Body of pancreas (tissue), 4 donors: ENCODE measurements at regions not wholly inside any gene's neighbourhood (a gene's known extent, or its start where the extent isn't known, plus 50 kb on each side); places are given as distances from the start of the nearest gene placed in this dataset.

Source experiments
- POLR2A ChIP-seq, 3 donors: fragments of 450-650 bp; IDR thresholded peaks; one replicate each; pipeline ENCODE4 v1.6.1; 2016; ENCODE audit warnings: antibody characterized with exemption in 3 of 3, mild to moderate bottlenecking in 2 of 3
- TF ChIP-seq, protein P1 (sequence below), 7 experiments: fragments of 450-650 bp in 4 of 7; fragments of 200-600 bp in 3 of 7; sonication (generic) in 3 of 7; IDR thresholded peaks; one replicate each; pipeline ENCODE4 v1.5.1; 2016 to 2019; ENCODE audit warnings: antibody characterized with exemption in 7 of 7

DNA sequence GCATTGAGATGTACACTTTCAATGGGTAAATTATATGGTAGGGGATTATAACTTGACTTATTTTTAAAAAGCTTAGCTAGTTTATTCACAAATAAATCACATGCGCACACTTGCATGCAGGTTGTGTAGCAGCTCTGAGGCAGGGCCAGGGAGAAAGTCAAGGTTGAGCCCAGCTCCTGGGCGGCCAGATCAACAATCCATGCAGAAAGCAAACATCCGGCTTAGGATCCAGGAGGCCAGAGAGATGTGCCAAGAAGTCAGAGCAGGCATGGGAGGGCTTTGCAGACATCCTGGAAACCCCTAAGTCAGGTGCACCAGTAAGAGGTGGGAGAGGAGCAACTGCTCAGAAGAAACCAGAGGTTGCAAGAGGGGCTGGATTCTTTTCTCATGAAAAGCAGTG is 186.5 kb downstream of the AXIN2 start:
- no peak for TF ChIP-seq POLR2A (IDR thresholded peaks at IDR 0.05)
- TF ChIP-seq, protein P1, sequence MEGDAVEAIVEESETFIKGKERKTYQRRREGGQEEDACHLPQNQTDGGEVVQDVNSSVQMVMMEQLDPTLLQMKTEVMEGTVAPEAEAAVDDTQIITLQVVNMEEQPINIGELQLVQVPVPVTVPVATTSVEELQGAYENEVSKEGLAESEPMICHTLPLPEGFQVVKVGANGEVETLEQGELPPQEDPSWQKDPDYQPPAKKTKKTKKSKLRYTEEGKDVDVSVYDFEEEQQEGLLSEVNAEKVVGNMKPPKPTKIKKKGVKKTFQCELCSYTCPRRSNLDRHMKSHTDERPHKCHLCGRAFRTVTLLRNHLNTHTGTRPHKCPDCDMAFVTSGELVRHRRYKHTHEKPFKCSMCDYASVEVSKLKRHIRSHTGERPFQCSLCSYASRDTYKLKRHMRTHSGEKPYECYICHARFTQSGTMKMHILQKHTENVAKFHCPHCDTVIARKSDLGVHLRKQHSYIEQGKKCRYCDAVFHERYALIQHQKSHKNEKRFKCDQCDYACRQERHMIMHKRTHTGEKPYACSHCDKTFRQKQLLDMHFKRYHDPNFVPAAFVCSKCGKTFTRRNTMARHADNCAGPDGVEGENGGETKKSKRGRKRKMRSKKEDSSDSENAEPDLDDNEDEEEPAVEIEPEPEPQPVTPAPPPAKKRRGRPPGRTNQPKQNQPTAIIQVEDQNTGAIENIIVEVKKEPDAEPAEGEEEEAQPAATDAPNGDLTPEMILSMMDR (IDR thresholded peaks at IDR 0.05), result no peak
